ENCODE measurements at regions not wholly inside any gene's neighbourhood (a gene's known extent, or its start where the extent isn't known, plus 50 kb on each side); places are given as distances from the start of the nearest gene placed in this dataset.

DNA sequence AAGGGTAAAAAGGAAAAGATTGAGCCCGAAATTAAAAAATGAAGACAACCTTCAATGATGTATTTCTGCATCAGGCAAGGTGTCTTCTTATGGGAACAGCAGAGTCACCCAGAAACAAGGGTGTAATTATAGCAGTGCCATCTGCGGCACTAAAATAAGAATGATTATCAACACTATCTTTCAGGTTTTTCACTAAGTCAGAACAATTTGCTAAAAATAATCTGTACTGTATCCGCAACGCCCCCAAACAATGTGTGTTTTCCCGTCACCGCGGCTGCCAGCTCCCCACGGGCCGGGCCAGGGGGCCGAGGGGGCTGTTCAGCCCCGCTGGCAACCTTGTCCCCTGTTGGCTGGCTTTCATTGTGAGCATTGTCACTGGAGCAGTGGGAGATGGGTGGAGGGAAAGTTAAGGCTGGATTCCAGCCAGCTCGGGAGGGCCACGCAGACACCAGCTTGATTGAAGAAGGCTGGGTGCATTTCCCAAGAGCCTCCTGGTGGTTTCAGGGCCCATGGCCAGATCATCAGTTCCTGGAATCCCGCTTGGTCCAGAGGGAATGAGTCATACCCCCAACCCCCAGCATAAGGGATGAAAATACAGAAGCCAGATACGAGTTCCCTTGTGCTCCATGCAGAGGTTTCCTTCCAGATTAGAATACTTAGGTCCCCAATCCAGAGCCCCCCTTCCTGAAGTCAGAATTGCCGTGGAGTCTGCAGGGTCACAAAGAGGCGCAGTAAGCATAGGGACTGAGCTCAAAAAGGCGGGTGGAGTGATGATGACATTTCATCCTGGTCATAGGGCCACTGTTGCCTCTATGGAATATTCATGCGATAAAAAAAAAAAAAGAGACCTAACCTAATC, 90.2 kb upstream of the KLF13 start:
- intact Hi-C loops (cut with DNase I), result loop anchor here (1.0 to 5.0 kb wide), 4 partner anchors 19 to 244 kb away; partner anchors contain the start of genes KLF13 and MTMR10
- peaks cover 0 to 13% of the 10 kb centered on the region in 2 donors for H3K4me1 ChIP-seq
- H3K27ac ChIP-seq, result peak overlapping the region; percentile 56 to 81
- H3K9me3 ChIP-seq, result no peaks in the 10 kb centered on the region
- TF ChIP-seq CTCF (IDR thresholded peaks at IDR 0.05), result no peak
- no peaks in the 10 kb centered on the region for H3K27me3 ChIP-seq
- DNase-seq (ENCODE audit: low spot score in 2 of 2), result peak; percentile 46 to 92
- H3K4me3 ChIP-seq, result peak overlapping the region in 1 of 2 donors; percentile 56
- H3K36me3 ChIP-seq, result no peaks in the 10 kb centered on the region

GRCh38 chr15:31237043-31237324, 89.7 kb upstream of the KLF13 start:
- intact Hi-C loops (cut with DNase I), result loop anchor here (1.0 to 5.0 kb wide), 3 partner anchors 20 to 245 kb away; partner anchors contain the start of gene MTMR10
- H3K4me3 ChIP-seq, result no peak overlapping the region
- H3K4me1 ChIP-seq, result peaks cover 0 to 13% of the 10 kb centered on the region in 2 donors
- H3K9me3 ChIP-seq, result no peaks in the 10 kb centered on the region
- H3K27me3 ChIP-seq, result no peaks in the 10 kb centered on the region
- DNase-seq (ENCODE audit: low spot score in 2 of 2), result no peak
- no peaks in the 10 kb centered on the region for H3K36me3 ChIP-seq
- peak overlapping the region in 1 of 2 donors; percentile 81 for H3K27ac ChIP-seq
- TF ChIP-seq CTCF (IDR thresholded peaks at IDR 0.05), result no peak

DNA sequence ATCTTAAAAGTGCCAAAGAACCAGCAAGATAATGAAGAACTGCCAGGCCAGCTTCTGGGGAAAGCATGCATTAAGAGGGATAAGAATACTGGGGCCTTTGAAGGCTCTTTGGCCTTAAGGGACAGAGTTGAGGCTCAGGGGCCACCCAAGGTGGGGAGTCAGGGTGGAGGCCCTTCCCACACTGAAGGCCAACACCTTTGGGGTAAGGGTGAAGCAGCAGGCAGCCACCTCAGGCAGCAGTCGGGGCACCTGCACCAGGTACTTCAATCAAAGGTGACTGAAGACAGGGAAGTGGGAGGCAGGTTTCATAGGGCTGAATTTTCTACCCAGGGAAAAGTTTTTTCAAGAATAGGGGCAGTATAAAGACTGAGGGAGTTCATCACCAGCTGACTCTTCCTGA, 87.7 kb upstream of the KLF13 start:
- no peaks in the 10 kb centered on the region for H3K36me3 ChIP-seq
- no peak overlapping the region for H3K27ac ChIP-seq
- DNase-seq (ENCODE audit: low spot score in 2 of 2), result no peak
- peaks cover 0 to 13% of the 10 kb centered on the region in 2 donors for H3K4me1 ChIP-seq
- intact Hi-C loops (cut with DNase I), result loop anchor here (5.0 kb wide), 2 partner anchors 153 to 247 kb away; partner anchors contain the start of gene MTMR10
- H3K27me3 ChIP-seq, result no peaks in the 10 kb centered on the region
- TF ChIP-seq CTCF (IDR thresholded peaks at IDR 0.05), result no peak
- H3K4me3 ChIP-seq, result no peak overlapping the region
- H3K9me3 ChIP-seq, result no peaks in the 10 kb centered on the region

- Histone ChIP-seq H3K27ac (no peak overlapping the region), H3K27me3 (no peaks in the 10 kb centered on the region), H3K4me3 (no peak overlapping the region), H3K4me1 (peaks cover 0 to 13% of the 10 kb centered on the region in 2 donors), H3K9me3 (no peaks in the 10 kb centered on the region), H3K36me3 (no peaks in the 10 kb centered on the region)
- TF ChIP-seq CTCF (IDR thresholded peaks at IDR 0.05), result no peak
- intact Hi-C loops (cut with DNase I), result loop anchor here (5.0 kb wide), 2 partner anchors 153 to 247 kb away; partner anchors contain the start of gene MTMR10
- no peak for DNase-seq (ENCODE audit: low spot score in 2 of 2)
Measured at GRCh38 chr15:31239409-31239808, 87.2 kb upstream of the KLF13 start.

GRCh38 chr15:31241888-31242522, 84.6 kb upstream of the KLF13 start:
- no peaks in the 10 kb centered on the region for H3K36me3 ChIP-seq
- H3K27ac ChIP-seq, result no peak overlapping the region
- TF ChIP-seq CTCF (IDR thresholded peaks at IDR 0.05), result no peak
- no peaks in the 10 kb centered on the region for H3K9me3 ChIP-seq
- H3K27me3 ChIP-seq, result no peaks in the 10 kb centered on the region
- H3K4me3 ChIP-seq, result no peak overlapping the region
- intact Hi-C loops (cut with DNase I), result no loop called here
- H3K4me1 ChIP-seq, result peaks cover 0 to 2% of the 10 kb centered on the region in 2 donors
- no peak for DNase-seq (ENCODE audit: low spot score in 2 of 2)

All from ascending aorta (tissue), 2 donors.